ENCODE measurements at regions not wholly inside any gene's neighbourhood (a gene's known extent, or its start where the extent isn't known, plus 50 kb on each side); places are given as distances from the start of the nearest gene placed in this dataset.

GRCh38 chr20:39188266-39188765 is 226.2 kb downstream of the DHX35 start:
- DNase-seq (ENCODE audit: low read depth in 1 of 2, low spot score in 1 of 2) = no peak
- Histone ChIP-seq H3K27ac (replicated peaks) (no peak overlapping the region), H3K4me3 (replicated peaks; ENCODE audit: insufficient read depth, low read length) (no peak overlapping the region), H3K27me3 (ENCODE audit: insufficient read depth, poor library complexity, severe bottlenecking) (no peaks in the 10 kb centered on the region)
- TF ChIP-seq REST (IDR thresholded peaks at IDR 0.05; ENCODE audit: insufficient replicate concordance, low read depth) = no peak
- no peak for TF ChIP-seq POLR2AphosphoS5 (IDR thresholded peaks at IDR 0.05; ENCODE audit: low read depth)
- TF ChIP-seq SPI1 (IDR thresholded peaks at IDR 0.05; ENCODE audit: borderline replicate concordance, low read depth) = no peak
- TF ChIP-seq CTCF (IDR thresholded peaks at IDR 0.05; ENCODE audit: insufficient read depth, low read length) = no peak
- TF ChIP-seq GABPA (IDR thresholded peaks at IDR 0.05; ENCODE audit: low read depth) = no peak

- H3K27me3 ChIP-seq (ENCODE audit: insufficient read depth, poor library complexity, severe bottlenecking) = no peaks in the 10 kb centered on the region
- DNase-seq (ENCODE audit: low read depth in 1 of 2, low spot score in 1 of 2) = no peak
- no peak overlapping the region for H3K4me3 ChIP-seq (replicated peaks; ENCODE audit: insufficient read depth, low read length)
- no peak for TF ChIP-seq SPI1 (IDR thresholded peaks at IDR 0.05; ENCODE audit: borderline replicate concordance, low read depth)
- no peak overlapping the region for H3K27ac ChIP-seq (replicated peaks)
Measured at GRCh38 chr20:39181490-39181889, 219.3 kb downstream of the DHX35 start.

GRCh38 chr20:39176457-39176856 is 214.3 kb downstream of the DHX35 start:
- H3K27me3 ChIP-seq (ENCODE audit: insufficient read depth, poor library complexity, severe bottlenecking) = no peaks in the 10 kb centered on the region
- H3K4me3 ChIP-seq (replicated peaks; ENCODE audit: insufficient read depth, low read length) = no peak overlapping the region
- no peak overlapping the region for H3K27ac ChIP-seq (replicated peaks)
- no peak for TF ChIP-seq POLR2AphosphoS5 (IDR thresholded peaks at IDR 0.05; ENCODE audit: low read depth)
- no peak for TF ChIP-seq SPI1 (IDR thresholded peaks at IDR 0.05; ENCODE audit: borderline replicate concordance, low read depth)
- no peak for TF ChIP-seq GABPA (IDR thresholded peaks at IDR 0.05; ENCODE audit: low read depth)
- no peak for DNase-seq (ENCODE audit: low read depth in 1 of 2, low spot score in 1 of 2)

- Histone ChIP-seq H3K27me3 (ENCODE audit: insufficient read depth, poor library complexity, severe bottlenecking) (no peaks in the 10 kb centered on the region), H3K27ac (replicated peaks) (no peak overlapping the region), H3K4me3 (replicated peaks; ENCODE audit: insufficient read depth, low read length) (no peak overlapping the region)
- no peak for DNase-seq (ENCODE audit: low read depth in 1 of 2, low spot score in 1 of 2)
- TF ChIP-seq CTCF (IDR thresholded peaks at IDR 0.05; ENCODE audit: insufficient read depth, low read length) = no peak
- TF ChIP-seq GABPA (IDR thresholded peaks at IDR 0.05; ENCODE audit: low read depth) = no peak
Measured at GRCh38 chr20:39170896-39171463, 208.8 kb downstream of the DHX35 start.

GRCh38 chr20:39165099-39165498 is 203.0 kb downstream of the DHX35 start:
- H3K27me3 ChIP-seq (ENCODE audit: insufficient read depth, poor library complexity, severe bottlenecking) = no peaks in the 10 kb centered on the region

More at GRCh38 chr20:39165099-39165498, 203.0 kb downstream of the DHX35 start:
- no peak for DNase-seq (ENCODE audit: low read depth in 1 of 2, low spot score in 1 of 2)
- no peak overlapping the region for H3K27ac ChIP-seq (replicated peaks)
- H3K4me3 ChIP-seq (replicated peaks; ENCODE audit: insufficient read depth, low read length) = no peak overlapping the region
- TF ChIP-seq GABPA (IDR thresholded peaks at IDR 0.05; ENCODE audit: low read depth) = no peak
- no peak for TF ChIP-seq SPI1 (IDR thresholded peaks at IDR 0.05; ENCODE audit: borderline replicate concordance, low read depth)
- TF ChIP-seq CTCF (IDR thresholded peaks at IDR 0.05; ENCODE audit: insufficient read depth, low read length) = no peak
- TF ChIP-seq REST (IDR thresholded peaks at IDR 0.05; ENCODE audit: insufficient replicate concordance, low read depth) = no peak
- TF ChIP-seq POLR2AphosphoS5 (IDR thresholded peaks at IDR 0.05; ENCODE audit: low read depth) = no peak
